Choroid plexus epithelial cell (primary cell): ENCODE measurements at regions not wholly inside any gene's neighbourhood (a gene's known extent, or its start where the extent isn't known, plus 50 kb on each side); places are given as distances from the start of the nearest gene placed in this dataset.
A peak's percentile ranks its signal among the peaks of the same experiment; 100 is the strongest.

Source experiments
- DNase-seq: peaks from one replicate; pipeline ENCODE4 v3.0.0-alpha.2; 2010; ENCODE audit warnings: low read depth
- H3K4me3 ChIP-seq: 2 replicates; pipeline ENCODE4 v1.5.1; 2011; ENCODE audit warnings: low read depth, mild to moderate bottlenecking, control low read depth, low read length, moderate library complexity
- CTCF ChIP-seq: conservative IDR thresholded peaks from 2 replicates; pipeline ENCODE4 v1.5.1; 2011; ENCODE audit warnings: low read depth, mild to moderate bottlenecking, control low read depth, inconsistent platforms, low read length, moderate library complexity

- no peak for DNase-seq
- H3K4me3 ChIP-seq, result no peak overlapping the region
- TF ChIP-seq CTCF, result no peak
These were observed 354.1 kb upstream of the SLC30A5 start for GRCh38 chr5:68739752-68740151.

DNA sequence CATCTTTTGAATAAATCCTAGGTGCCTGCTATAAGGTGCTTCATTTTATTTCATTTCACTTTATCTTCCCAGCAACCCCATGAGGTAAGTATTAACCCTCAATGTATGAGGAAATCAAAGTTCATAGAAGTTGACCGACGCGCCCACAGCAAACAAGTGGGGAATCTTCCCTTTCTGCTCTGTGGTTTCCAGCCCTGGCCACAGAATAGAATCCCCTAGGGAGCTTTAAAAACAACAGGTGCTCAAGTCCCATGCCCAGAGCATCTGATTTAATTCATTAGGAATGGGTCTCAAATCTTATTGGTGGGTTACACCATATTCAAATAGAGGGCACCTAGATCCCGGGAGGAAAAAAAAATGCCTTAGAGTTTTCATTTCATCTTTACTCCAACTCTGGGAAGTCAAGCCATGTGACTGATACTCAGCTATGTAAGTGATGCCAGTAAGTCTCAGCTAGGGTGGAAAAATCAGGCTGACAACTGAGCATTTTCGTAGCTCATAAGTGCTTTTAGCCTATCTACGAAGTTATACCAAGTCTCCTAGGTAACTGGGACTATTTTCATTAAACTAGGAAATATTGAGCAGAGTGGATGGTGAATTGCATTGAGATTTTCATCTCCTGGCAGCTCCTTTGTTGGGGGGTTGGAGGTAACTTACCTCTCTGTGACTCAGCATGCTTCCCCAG, 353.4 kb upstream of the SLC30A5 start:
- no peak for DNase-seq
- TF ChIP-seq CTCF, result no peak
- H3K4me3 ChIP-seq, result no peak overlapping the region

- H3K4me3 ChIP-seq, result no peak overlapping the region
- no peak for TF ChIP-seq CTCF
- DNase-seq, result no peak
These were observed 349.6 kb upstream of the SLC30A5 start for GRCh38 chr5:68744206-68744605.

- DNase-seq, result peak; percentile 7
- H3K4me3 ChIP-seq, result no peak overlapping the region
- TF ChIP-seq CTCF, result peak; percentile 28
These were observed 348.4 kb upstream of the SLC30A5 start for GRCh38 chr5:68745448-68745847.

DNA sequence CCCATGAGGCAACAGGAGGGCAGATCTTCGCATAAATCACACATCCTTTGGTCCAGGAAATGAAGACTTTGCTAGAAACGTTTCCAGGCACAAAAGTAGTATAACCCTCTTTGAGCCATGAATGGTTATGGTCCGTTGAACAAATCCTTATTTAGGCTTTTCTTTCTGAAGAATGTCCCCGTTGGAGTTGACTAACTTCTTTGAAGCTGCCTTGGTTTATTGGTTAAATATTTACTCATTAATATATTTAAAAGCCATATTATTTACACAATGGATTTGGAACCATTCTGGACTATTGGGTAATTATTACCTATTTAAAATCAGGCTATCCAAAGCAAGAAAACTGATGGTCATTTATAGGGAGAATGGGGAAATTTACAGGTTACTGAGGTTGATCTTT, 347.6 kb upstream of the SLC30A5 start:
- DNase-seq, result no peak
- no peak for TF ChIP-seq CTCF
- no peak overlapping the region for H3K4me3 ChIP-seq

DNA sequence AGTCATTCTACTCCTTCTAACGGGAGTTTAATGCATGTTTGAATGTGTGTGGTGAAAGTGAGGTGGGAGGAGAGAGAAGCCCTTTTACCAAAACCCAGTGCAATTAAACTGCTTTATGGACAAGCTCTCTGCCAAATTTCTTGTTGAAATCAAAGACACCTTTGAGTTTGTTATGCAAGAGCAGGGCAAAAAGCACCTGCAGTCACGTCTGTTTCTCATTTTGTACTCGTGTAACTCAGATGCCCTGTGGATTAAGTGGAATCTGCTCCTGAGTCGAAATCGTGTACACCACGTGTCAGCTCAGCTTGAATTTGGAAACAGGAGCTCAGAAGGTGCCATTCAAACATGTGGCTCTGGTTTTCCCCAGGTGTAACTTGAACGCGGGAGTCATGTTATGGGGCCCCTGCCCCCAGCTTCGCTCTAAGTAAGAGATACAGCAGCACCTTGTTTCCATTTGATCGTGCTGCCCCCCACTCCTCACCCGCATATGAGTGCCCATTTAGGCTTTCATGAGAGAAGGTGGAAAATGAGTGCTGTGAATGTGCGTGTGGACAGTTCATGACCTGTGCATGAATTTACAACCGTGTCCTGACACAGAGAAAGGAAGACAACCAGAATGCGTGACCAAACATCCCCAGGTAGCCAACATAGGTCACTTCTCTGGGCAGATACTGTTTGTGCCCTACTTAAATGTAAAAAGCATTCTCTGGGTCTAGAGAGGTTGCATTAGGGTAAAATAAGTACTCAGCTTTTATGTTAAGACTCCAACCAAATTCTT, 347.0 kb upstream of the SLC30A5 start:
- TF ChIP-seq CTCF, result no peak
- no peak overlapping the region for H3K4me3 ChIP-seq
- DNase-seq, result no peak

GRCh38 chr5:68747521-68747920, 346.3 kb upstream of the SLC30A5 start:
- no peak overlapping the region for H3K4me3 ChIP-seq
- no peak for DNase-seq
- no peak for TF ChIP-seq CTCF
